PC-9 (cell line): ENCODE measurements at regions not wholly inside any gene's neighbourhood (a gene's known extent, or its start where the extent isn't known, plus 50 kb on each side); places are given as distances from the start of the nearest gene placed in this dataset.

ENCODE experiments used
- BruUV-seq: library from RNA; stranded (reverse); fragments of 400-500 nt; replicated peaks from 2 replicates; lab custom pipeline; 2021; lab: Mats Ljungman, UMichigan
- CTCF ChIA-PET: fragments of 300-600 bp; sonication (Branson Sonifier 250); formaldehyde crosslinking; loops from one replicate; lab custom pipeline; 2022; ENCODE audit warnings: antibody characterized with exemption; lab: Charles Lee
- POLR2A ChIA-PET: fragments of 300-600 bp; sonication (Branson Sonifier 250); formaldehyde crosslinking; loops from one replicate; lab custom pipeline; 2022; ENCODE audit warnings: antibody characterized with exemption; ENCODE audit not compliant: unreplicated experiment; lab: Charles Lee
- DNase-seq, 2 experiments: peaks; one replicate each; pipeline versions ENCODE4 v3.0.0 to v3.0.0-alpha.2; 2015 to 2022; ENCODE audit warnings: mixed read lengths in 1 of 2
- H2AFZ ChIP-seq: fragments of 200-600 bp; sonication (generic); 2 replicates; pipeline ENCODE4 v1.8.1; 2017; ENCODE audit warnings: antibody characterized with exemption
- H3F3A ChIP-seq: fragments of 200-600 bp; sonication (generic); 2 replicates; pipeline ENCODE4 v1.8.1; 2017; ENCODE audit warnings: antibody characterized with exemption, mild to moderate bottlenecking, low read depth; ENCODE audit not compliant: insufficient read depth
- H3K27ac ChIP-seq: fragments of 200-600 bp; sonication (generic); 2 replicates; pipeline ENCODE4 v1.6.1; 2016; ENCODE audit warnings: mixed run types
- H3K27me3 ChIP-seq: fragments of 200-600 bp; sonication (generic); 2 replicates; pipeline ENCODE4 v1.6.1; 2016; ENCODE audit warnings: low read depth, mixed run types; ENCODE audit not compliant: insufficient read depth
- H3K36me3 ChIP-seq: fragments of 200-600 bp; sonication (generic); 2 replicates; pipeline ENCODE4 v1.6.1; 2016; ENCODE audit warnings: low read depth, mixed run types
- H3K4me1 ChIP-seq: fragments of 200-600 bp; sonication (generic); replicated peaks from 2 replicates; pipeline ENCODE4 v1.6.1; 2016; ENCODE audit warnings: mixed run types; ENCODE audit not compliant: insufficient read depth
- H3K4me2 ChIP-seq: fragments of 200-600 bp; sonication (generic); 2 replicates; pipeline ENCODE4 v1.6.1; 2017; ENCODE audit warnings: mixed run types
- H3K4me3 ChIP-seq: fragments of 200-600 bp; sonication (generic); 2 replicates; pipeline ENCODE4 v1.6.1; 2016; ENCODE audit warnings: mixed run types
- H3K79me2 ChIP-seq: fragments of 200-600 bp; sonication (generic); 2 replicates; pipeline ENCODE4 v1.6.1; 2017; ENCODE audit warnings: low read depth, mixed run types
- H3K9me2 ChIP-seq: fragments of 200-600 bp; sonication (generic); 2 replicates; pipeline ENCODE4 v1.8.1; 2017; ENCODE audit warnings: mild to moderate bottlenecking; ENCODE audit not compliant: insufficient read depth
- H3K9me3 ChIP-seq: fragments of 200-600 bp; sonication (generic); 2 replicates; pipeline ENCODE4 v1.8.1; 2016; ENCODE audit warnings: low read depth; ENCODE audit not compliant: insufficient read depth
- H4K20me1 ChIP-seq: fragments of 200-600 bp; sonication (generic); 2 replicates; pipeline ENCODE4 v1.8.1; 2017; ENCODE audit not compliant: insufficient read depth
- EZH2 ChIP-seq: fragments of 200-600 bp; sonication (generic); IDR thresholded peaks from 2 replicates; pipeline ENCODE4 v1.8.0; 2017; ENCODE audit warnings: antibody characterized with exemption, low read depth
- intact Hi-C: fragments of 100-400 bp; cut with micrococcal nuclease; formaldehyde crosslinking; loops from one replicate; pipeline ENCODE4 v1.10.0; 2022; ENCODE audit not compliant: unreplicated experiment
- TF ChIP-seq, protein P1 (sequence below): fragments of 200-600 bp; sonication (generic); conservative IDR thresholded peaks from 2 replicates; pipeline ENCODE4 v1.6.1; 2017; ENCODE audit warnings: mixed run types, antibody characterized with exemption, mild to moderate bottlenecking, moderate library complexity

DNA sequence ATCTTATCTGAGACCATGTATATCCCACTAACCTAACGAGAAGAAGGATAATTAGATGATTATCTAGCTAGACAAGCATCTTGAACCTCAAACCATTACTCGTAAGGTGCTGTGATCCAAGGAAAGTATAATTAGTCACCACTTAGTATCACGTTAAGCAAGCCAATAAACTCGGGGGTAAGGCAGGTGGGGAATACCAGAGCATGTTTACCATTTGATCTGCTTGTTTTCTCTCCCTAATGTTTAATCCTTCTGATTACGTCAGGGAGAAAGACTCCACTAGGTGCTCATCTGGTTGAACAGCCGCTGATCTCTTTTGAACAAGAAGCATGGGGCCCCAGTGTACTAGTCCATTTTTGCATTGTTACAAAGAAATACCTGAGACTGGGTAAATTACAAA lies 69.9 kb upstream of the SLC1A1 start:
- H3F3A ChIP-seq = peaks cover 25% of the 10 kb centered on the region
- no peak overlapping the region for H3K4me2 ChIP-seq
- H3K4me3 ChIP-seq = no peak overlapping the region
- no peaks in the 10 kb centered on the region for H4K20me1 ChIP-seq
- no peaks in the 10 kb centered on the region for H3K36me3 ChIP-seq
- no peaks in the 10 kb centered on the region for H3K79me2 ChIP-seq
- no peak for TF ChIP-seq EZH2
- TF ChIP-seq, protein P1, sequence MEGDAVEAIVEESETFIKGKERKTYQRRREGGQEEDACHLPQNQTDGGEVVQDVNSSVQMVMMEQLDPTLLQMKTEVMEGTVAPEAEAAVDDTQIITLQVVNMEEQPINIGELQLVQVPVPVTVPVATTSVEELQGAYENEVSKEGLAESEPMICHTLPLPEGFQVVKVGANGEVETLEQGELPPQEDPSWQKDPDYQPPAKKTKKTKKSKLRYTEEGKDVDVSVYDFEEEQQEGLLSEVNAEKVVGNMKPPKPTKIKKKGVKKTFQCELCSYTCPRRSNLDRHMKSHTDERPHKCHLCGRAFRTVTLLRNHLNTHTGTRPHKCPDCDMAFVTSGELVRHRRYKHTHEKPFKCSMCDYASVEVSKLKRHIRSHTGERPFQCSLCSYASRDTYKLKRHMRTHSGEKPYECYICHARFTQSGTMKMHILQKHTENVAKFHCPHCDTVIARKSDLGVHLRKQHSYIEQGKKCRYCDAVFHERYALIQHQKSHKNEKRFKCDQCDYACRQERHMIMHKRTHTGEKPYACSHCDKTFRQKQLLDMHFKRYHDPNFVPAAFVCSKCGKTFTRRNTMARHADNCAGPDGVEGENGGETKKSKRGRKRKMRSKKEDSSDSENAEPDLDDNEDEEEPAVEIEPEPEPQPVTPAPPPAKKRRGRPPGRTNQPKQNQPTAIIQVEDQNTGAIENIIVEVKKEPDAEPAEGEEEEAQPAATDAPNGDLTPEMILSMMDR = no peak
- H2AFZ ChIP-seq = no peak overlapping the region
- no TSS peak for BruUV-seq
- H3K9me3 ChIP-seq = no peaks in the 10 kb centered on the region
- intact Hi-C loops = no loop called here
- no peaks in the 10 kb centered on the region for H3K27me3 ChIP-seq
- H3K27ac ChIP-seq = no peak overlapping the region
- no peaks in the 10 kb centered on the region for H3K9me2 ChIP-seq
- POLR2A ChIA-PET = no interaction called here
- CTCF ChIA-PET = no interaction called here
- DNase-seq = peak in 1 of 2 experiments; percentile 35
- H3K4me1 ChIP-seq = peaks cover 54% of the 10 kb centered on the region

DNA sequence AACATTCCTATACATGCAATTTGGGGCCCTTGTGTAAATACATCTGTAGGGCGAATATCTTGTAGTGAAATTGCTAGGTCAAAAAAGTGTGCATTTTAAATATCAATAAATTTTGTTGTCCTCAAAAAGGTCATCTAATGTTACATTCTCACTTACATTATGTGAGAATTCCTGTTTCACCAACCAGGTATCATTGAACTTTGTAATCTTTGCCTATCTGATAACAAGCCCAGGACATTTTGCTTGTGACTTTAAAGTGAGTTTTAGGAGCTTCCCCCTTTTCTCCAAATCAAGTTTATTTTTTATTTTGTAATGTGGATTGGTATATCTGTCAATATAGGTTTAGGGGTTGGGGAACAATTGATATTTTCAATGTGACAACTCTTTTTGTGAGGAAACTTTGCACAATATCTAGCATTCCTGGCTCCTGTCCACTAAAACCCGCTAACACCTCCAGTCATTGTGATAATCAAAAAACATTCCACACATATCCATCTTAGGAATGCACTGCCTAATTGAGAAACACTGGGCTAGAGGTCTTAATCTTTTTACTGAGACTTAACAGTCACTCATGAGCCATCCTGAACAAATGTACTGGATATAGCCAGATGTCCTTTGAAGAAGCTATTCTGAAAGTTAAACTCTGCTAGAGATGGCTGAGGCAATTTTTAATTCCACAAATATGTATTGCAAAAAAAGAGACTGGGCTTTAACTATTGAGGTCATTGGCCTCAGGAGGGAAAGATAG lies 72.5 kb upstream of the SLC1A1 start:
- DNase-seq = peak; percentile 22 to 92
- CTCF ChIA-PET = interaction anchor here (0.6 kb wide), 1 partner anchor 1163 kb away, joined by 3 read pairs; no protein-coding TSS in a partner anchor
- no TSS peak for BruUV-seq

DNA sequence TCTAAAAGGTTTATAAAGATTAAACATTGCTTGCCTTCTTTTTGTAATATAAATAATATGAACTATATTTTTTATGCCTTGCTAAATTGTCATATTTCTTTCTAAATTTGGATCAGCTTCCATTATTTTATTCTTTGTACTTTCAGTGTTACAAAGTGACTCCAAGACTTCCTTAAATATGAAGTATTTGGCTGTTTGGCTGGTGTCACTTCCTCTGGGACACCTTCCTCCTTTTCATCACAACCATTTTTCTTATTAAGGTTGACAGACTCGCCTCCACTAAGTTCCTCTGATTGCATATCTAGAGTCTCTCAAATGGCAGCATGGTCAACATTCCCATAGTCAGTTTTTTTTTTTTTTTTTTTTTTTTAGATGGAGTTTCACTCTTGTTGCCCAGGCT lies 73.8 kb upstream of the SLC1A1 start:
- intact Hi-C loops = no loop called here
- H2AFZ ChIP-seq = no peak overlapping the region
- CTCF ChIA-PET = no interaction called here
- H3K4me2 ChIP-seq = no peak overlapping the region
- POLR2A ChIA-PET = no interaction called here
- no peaks in the 10 kb centered on the region for H3K9me2 ChIP-seq
- no peak for TF ChIP-seq EZH2
- TF ChIP-seq, protein P1 = no peak
- H3K27me3 ChIP-seq = no peaks in the 10 kb centered on the region
- no peaks in the 10 kb centered on the region for H4K20me1 ChIP-seq
- no peak overlapping the region for H3K27ac ChIP-seq
- no peak for DNase-seq
- BruUV-seq = no TSS peak
- H3F3A ChIP-seq = peaks cover 22% of the 10 kb centered on the region
- peaks cover 30% of the 10 kb centered on the region for H3K4me1 ChIP-seq
- H3K36me3 ChIP-seq = no peaks in the 10 kb centered on the region
- H3K79me2 ChIP-seq = no peaks in the 10 kb centered on the region
- H3K4me3 ChIP-seq = no peak overlapping the region
- H3K9me3 ChIP-seq = no peaks in the 10 kb centered on the region

More for the DNA sequence above, 72.5 kb upstream of the SLC1A1 start:
- Histone ChIP-seq H2AFZ (no peak overlapping the region), H3K79me2 (no peaks in the 10 kb centered on the region), H3K27ac (peak overlapping the region; percentile 74), H3K4me1 (peaks cover 43% of the 10 kb centered on the region), H3K9me3 (no peaks in the 10 kb centered on the region), H3K36me3 (no peaks in the 10 kb centered on the region), H3F3A (peaks cover 25% of the 10 kb centered on the region), H3K9me2 (no peaks in the 10 kb centered on the region), H4K20me1 (no peaks in the 10 kb centered on the region), H3K4me3 (no peak overlapping the region), H3K4me2 (peak overlapping the region; percentile 43), H3K27me3 (no peaks in the 10 kb centered on the region)
- no peak for TF ChIP-seq EZH2
- TF ChIP-seq, protein P1 = no peak
- intact Hi-C loops = no loop called here
- POLR2A ChIA-PET = interaction anchor here (0.5 to 0.9 kb wide), 2 partner anchors 244 to 1010 kb away, joined by 3 read pairs; no protein-coding TSS in a partner anchor
